Hepatic stellate cell (primary cell): ENCODE measurements at regions not wholly inside any gene's neighbourhood (a gene's known extent, or its start where the extent isn't known, plus 50 kb on each side); places are given as distances from the start of the nearest gene placed in this dataset.
"Not testable (repeated sequence)": the region's sequence is repeated elsewhere in the genome, so short reads cannot be mapped to it uniquely, and the experiment has no call there.

Experiments used
- DNase-seq: peaks from one replicate; pipeline ENCODE4 v3.0.0; 2011; ENCODE audit warnings: low spot score

DNA sequence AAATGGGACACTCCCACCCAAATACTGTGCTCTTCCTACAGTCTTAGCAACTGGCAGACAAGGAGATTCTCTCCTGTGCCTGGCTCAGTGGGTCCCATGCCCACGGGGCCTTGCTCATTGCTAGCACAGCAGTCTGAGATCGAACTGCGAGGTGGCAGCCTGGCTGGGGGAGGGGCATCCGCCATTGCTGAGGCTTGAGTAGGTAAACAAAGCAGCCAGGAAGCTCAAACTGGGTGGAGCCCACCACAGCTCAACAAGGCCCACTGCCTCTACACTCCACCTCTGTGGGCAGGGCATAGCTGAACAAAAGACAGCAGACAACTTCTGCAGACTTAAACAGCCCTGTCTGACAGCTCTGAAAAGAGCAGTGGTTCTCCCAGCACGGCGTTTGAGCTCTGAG, 174.8 kb downstream of the COL12A1 start:
- DNase-seq, result not testable (repeated sequence)

DNA sequence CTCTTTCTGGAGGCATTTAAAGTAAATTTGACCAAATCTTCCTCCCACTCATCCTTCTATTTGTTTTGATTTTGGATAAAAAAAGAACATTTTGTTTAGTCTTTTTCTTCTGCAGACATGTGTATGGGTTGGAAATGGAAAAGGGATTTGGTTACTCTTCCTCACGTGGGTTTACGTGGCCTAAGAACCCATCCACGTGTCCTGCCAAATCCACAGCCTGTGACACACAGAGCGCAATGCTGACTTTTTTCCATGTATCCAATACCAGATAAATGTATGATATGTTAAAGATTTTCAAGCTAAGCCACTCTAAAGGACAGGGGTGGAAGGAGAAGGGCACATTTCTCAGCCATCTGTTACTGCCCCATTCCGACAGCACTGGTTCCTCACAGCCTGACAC, 176.5 kb downstream of the COL12A1 start:
- no peak for DNase-seq

DNA sequence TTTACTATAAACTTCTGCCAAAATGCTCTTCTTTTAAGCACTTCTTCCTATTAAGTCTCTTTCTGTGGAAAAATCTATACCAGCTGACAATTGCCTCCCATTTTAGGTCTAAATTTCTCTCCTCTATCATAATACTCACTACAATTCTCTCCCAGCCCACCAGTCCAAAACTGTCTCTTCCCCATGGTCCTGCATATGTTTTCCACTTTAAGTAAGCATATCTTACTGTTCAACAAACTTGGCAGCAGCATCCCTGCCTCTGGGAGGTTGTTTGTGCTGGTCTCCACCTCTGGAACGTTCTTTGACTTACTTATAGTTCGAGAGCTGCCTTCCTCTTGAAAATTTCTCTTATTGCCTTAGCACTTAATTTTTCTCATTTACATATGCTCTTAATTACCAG, 180.5 kb downstream of the COL12A1 start:
- no peak for DNase-seq

GRCh38 chr6:75024828-75025227, 181.0 kb downstream of the COL12A1 start:
- no peak for DNase-seq

DNA sequence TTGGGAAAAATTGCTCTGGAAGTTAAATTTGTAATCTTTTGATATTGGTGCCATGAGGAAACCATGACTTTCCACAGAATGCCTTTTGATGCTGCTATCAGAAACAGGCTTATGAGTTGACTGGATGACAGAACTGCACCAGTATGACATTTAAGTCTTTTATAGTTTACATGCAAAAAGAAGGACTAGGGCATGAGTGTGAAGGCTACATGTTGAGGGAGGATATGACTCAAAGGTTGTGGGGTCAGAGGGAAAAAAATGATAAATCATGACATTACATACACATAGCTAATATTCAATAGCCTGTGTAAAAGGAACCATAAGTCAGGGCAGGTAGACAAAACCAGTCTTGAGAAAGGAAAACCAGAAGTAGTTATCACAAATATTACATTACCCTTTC, 182.2 kb downstream of the COL12A1 start:
- no peak for DNase-seq

- no peak for DNase-seq
Measured at GRCh38 chr6:75020971-75021370, 184.9 kb downstream of the COL12A1 start.

GRCh38 chr6:75020376-75020775, 185.5 kb downstream of the COL12A1 start:
- no peak for DNase-seq

GRCh38 chr6:75012018-75012417, 193.8 kb downstream of the COL12A1 start:
- DNase-seq, result no peak

DNA sequence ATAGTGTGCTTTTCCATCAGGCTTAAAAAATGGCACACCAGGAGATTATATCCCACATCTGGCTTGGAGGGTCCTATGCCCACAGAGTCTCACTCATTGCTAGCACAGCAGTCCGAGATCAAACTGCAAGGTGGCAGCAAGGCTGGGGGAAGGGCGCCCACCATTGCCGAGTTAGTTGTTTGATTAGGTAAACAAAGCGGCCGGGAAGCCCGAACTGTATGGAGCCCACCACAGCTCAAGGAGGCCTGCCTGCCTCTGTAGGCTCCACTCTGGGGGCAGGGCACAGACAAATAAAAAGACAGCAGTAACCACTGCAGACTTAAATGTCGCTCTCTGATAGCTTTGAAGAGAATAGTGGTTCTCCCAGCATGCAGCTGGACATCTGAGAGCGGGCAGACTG, 201.9 kb downstream of the COL12A1 start:
- DNase-seq, result not testable (repeated sequence)

GRCh38 chr6:74997646-74998045, 208.2 kb downstream of the COL12A1 start:
- no peak for DNase-seq

GRCh38 chr6:74993136-74993535, 212.7 kb downstream of the COL12A1 start:
- DNase-seq, result no peak

DNA sequence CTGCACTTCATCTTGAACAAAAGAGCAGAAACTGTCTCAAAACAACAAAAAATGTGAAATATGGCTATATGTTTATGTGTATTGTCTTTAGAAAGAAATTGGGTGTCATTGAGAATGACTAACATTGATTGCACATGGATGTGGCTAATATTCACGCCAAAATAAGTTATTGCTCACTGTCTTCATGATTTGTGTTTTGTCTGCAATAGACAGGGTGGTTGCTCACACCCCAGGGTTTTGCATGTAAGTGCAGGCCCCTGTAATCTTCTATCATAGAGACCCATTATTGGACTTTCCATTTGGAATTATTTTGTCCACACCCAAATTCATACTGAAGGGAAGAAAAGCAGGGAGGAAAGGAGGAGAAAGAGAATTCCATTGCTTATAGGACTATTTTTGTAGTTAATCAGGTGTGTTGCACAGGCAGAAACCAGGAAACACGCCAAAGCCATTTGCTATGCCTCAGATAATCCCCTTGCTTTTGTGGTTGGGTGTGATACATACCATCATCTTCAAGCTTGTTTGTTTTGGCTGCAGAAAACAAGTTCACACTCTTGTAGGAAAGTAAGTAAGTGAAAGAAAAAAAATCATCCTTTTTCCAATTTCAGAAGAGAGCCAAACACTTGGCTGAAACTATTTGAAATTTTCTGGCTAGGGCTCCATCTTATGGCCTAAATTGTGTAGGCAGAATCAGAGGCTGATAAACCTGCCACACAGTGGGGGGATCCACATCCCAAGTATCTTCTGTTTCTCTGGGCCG, 214.1 kb downstream of the COL12A1 start:
- DNase-seq, result peak; percentile 5

- DNase-seq, result no peak
Measured at GRCh38 chr6:74979065-74979766, 226.6 kb downstream of the COL12A1 start.

DNA sequence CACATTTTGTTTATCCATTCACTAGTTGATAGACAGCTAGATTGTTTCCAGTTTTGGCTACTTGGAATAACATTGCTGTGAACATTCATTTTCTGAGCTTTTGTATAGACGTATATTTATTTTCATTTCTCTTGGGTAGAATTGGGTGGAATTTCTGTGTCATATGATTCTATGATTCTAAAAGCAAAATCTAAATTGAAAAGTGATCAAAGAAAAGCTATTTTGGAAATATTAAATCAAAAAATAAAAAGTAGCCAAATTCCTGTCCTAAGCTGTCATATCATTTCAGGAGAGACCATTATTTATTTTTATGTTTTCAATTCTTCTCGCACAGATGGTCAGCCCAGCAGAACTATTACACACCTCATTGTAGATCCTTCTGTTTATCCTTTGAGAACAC, 229.2 kb downstream of the COL12A1 start:
- DNase-seq, result no peak

- no peak for DNase-seq
Measured at GRCh38 chr6:74976026-74976425, 229.8 kb downstream of the COL12A1 start.

- DNase-seq, result no peak
Measured at GRCh38 chr6:74973591-74973990, 232.3 kb downstream of the COL12A1 start.

GRCh38 chr6:74971633-74972032, 234.2 kb downstream of the COL12A1 start:
- DNase-seq, result no peak

GRCh38 chr6:74969591-74970267, 236.1 kb downstream of the COL12A1 start:
- DNase-seq, result no peak

DNA sequence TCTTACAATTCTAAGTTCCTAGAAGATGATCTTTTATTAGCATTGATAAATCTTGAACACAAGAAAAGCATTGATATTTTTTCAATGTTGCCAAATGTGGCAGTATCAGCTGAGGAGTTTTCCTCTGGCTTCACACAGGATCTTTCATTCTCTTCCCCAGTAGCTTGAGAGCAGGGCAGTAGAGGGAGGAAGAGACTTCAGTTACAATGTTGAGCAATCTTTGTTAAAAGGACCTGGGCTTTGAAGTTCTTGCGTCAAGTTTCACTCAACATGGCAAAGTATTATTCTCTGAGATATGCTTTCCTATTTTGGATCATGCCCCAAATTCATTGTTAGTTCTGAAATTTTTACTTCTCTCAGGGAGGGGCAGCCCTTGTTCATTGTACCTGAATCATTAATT, 238.0 kb downstream of the COL12A1 start:
- DNase-seq, result no peak

DNA sequence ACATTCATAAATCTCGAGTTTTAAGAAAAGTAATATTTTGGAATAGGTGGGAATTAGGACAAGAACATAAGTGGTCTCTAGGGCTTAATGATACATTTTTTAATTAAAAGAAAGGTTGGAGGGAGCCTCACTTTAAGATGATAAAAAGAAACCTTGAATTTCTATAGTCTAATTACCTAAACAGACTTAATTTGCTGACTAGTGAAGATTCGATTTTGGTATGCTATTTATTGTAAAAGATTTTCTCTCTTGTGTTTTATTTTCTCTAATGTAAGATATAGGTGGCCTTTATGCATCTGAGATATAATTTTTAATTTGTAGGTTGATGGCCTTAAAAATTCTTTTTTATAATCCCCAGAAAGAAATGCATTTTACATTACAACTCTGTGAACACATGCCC, 239.1 kb downstream of the COL12A1 start:
- no peak for DNase-seq

- DNase-seq, result no peak
Measured at GRCh38 chr6:74964871-74965441, 240.9 kb downstream of the COL12A1 start.

DNA sequence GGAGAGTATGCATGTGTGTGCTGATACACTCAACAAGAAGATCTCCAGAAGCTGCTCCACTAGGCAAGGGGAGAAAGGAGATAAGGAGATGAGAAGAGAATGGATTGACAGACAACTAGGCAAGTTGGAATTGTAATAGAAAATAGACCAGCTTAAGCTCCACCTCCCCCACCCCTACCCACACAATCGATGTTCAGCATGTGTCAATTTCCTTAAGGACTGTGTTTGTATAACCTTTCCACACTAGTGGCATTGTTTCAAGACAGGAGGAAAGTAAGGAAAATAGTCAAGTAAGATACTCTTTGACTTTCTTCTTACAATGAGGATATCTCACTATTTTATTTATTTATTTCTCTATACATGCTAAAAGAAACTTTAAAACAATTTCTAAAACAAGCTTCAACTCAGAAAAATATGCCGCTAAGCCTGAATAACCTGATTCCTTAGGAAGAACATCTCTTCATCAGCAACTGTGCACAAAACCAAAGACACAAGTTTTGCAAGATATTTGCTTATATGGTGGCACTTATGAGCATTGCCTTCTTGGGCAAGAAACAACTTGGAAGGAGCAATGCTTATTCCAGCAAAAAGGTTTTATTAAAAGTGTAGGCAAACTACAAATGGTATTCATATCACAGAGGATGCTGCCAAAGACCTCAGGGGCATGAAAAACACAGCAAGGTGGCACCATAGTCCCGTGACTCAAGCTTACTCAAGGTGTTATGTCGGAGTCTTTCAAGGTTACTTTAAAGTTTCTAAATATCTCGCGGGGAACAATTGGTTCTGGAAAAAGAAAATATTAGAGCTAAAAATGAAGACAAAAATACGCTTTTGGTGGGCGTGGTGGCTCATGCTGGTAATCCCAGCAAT, 249.1 kb downstream of the COL12A1 start:
- no peak for DNase-seq
